ENCODE measurements at regions not wholly inside any gene's neighbourhood (a gene's known extent, or its start where the extent isn't known, plus 50 kb on each side); places are given as distances from the start of the nearest gene placed in this dataset.

DNA sequence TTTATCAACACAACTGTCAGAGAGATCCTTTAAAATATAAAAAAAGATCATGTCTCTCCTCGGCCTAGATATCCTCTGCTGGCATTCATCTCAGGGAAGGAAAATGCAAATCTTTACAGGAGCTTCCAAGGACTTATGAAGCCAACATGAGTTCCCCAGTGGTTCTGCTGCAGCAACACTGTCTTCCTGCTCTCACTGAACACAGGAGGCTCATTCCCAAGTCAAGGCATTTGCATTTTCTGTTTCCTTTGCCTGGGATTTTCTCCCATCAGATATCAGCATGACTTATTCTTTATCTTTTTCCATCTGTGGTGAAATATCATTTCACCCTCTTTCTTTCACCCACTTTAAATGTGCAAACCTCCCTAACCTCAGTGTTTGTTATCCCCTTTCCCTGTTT is 513.8 kb upstream of the ZP4 start:
- Histone ChIP-seq H3K27me3 (ENCODE audit: control insufficient read depth in 1 of 2, insufficient read depth in 2 of 2, low read length in 2 of 2) (no peaks in the 10 kb centered on the region), H3K4me3 (replicated peaks in 1 of 3; ENCODE audit: insufficient read depth in 1 of 3, low read depth in 2 of 3, low read length in 3 of 3) (no peak overlapping the region), H3K9ac (ENCODE audit: insufficient read depth, low read depth, low read length) (no peak overlapping the region), H3K4me2 (ENCODE audit: low read depth, low read length) (no peak overlapping the region), H4K20me1 (ENCODE audit: insufficient read depth, low read length) (no peaks in the 10 kb centered on the region), H3K4me1 (ENCODE audit: insufficient read depth, low read length) (no peaks in the 10 kb centered on the region), H3K9me3 (ENCODE audit: low read length) (peaks cover 95% of the 10 kb centered on the region), H2AFZ (ENCODE audit: low read length) (no peak overlapping the region), H3K36me3 (replicated peaks in 1 of 2; ENCODE audit: control insufficient read depth in 1 of 2, insufficient read depth in 2 of 2, low read length in 2 of 2) (no peaks in the 10 kb centered on the region), H3K27ac (ENCODE audit: extremely low read length, insufficient read depth, low read length) (no peak overlapping the region), H3K79me2 (ENCODE audit: insufficient read depth, low read length) (no peaks in the 10 kb centered on the region)
- intact Hi-C loops (cut with micrococcal nuclease; ENCODE audit: unreplicated experiment) (no loop called here), in situ Hi-C loops (cut with HindIII; ENCODE audit: extremely low pct_ligation_motif_present, low pct_unique_long_range_greater_than_20kb) (no loop called here)
- no peak for FAIRE-seq
- ChIA-PET POLR2A (no interaction called here), CTCF (ENCODE audit: low intra/inter-chr PET ratio, low total read pairs) (no interaction called here)
- no peak for TF ChIP-seq KAT2B (IDR thresholded peaks at IDR 0.05; ENCODE audit: borderline replicate concordance, low read depth, low read length)
- TF ChIP-seq GTF3A (CRISPR knock-in tag; conservative IDR thresholded peaks at IDR 0.05) = no peak
- TF ChIP-seq ZMYM3 (CRISPR knock-in tag; IDR thresholded peaks at IDR 0.05) = no peak
- TF ChIP-seq ZNF672 (CRISPR knock-in tag; IDR thresholded peaks at IDR 0.05) = no peak
- TF ChIP-seq ZSCAN9 (CRISPR knock-in tag; IDR thresholded peaks at IDR 0.05; ENCODE audit: borderline replicate concordance) = no peak
- TF ChIP-seq RFX5 (IDR thresholded peaks at IDR 0.05; ENCODE audit: low read depth, low read length) = no peak
- no peak for TF ChIP-seq PAXIP1 (CRISPR knock-in tag; conservative IDR thresholded peaks at IDR 0.05)
- TF ChIP-seq ZSCAN29 (CRISPR knock-in tag; conservative IDR thresholded peaks at IDR 0.05) = no peak
- TF ChIP-seq, protein P1, sequence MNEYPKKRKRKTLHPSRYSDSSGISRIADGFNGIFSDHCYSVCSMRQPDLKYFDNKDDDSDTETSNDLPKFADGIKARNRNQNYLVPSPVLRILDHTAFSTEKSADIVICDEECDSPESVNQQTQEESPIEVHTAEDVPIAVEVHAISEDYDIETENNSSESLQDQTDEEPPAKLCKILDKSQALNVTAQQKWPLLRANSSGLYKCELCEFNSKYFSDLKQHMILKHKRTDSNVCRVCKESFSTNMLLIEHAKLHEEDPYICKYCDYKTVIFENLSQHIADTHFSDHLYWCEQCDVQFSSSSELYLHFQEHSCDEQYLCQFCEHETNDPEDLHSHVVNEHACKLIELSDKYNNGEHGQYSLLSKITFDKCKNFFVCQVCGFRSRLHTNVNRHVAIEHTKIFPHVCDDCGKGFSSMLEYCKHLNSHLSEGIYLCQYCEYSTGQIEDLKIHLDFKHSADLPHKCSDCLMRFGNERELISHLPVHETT (CRISPR knock-in tag; conservative IDR thresholded peaks at IDR 0.05) = no peak
- TF ChIP-seq NR2F2 (IDR thresholded peaks at IDR 0.05; ENCODE audit: borderline replicate concordance, low read depth) = no peak
- TF ChIP-seq ZNF343 (CRISPR knock-in tag; IDR thresholded peaks at IDR 0.05) = no peak
- no peak for TF ChIP-seq HHEX (CRISPR knock-in tag; IDR thresholded peaks at IDR 0.05)
- no peak for TF ChIP-seq MYC (CRISPR knock-in tag; IDR thresholded peaks at IDR 0.05; ENCODE audit: borderline replicate concordance)
- TF ChIP-seq ZMAT5 (CRISPR knock-in tag; IDR thresholded peaks at IDR 0.05; ENCODE audit: borderline replicate concordance, low read depth) = no peak
- TF ChIP-seq, protein P2, sequence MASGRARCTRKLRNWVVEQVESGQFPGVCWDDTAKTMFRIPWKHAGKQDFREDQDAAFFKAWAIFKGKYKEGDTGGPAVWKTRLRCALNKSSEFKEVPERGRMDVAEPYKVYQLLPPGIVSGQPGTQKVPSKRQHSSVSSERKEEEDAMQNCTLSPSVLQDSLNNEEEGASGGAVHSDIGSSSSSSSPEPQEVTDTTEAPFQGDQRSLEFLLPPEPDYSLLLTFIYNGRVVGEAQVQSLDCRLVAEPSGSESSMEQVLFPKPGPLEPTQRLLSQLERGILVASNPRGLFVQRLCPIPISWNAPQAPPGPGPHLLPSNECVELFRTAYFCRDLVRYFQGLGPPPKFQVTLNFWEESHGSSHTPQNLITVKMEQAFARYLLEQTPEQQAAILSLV (CRISPR knock-in tag; IDR thresholded peaks at IDR 0.05; ENCODE audit: borderline replicate concordance) = no peak
- ATAC-seq = no peak
- BruUV-seq (replicated peaks) = no TSS peak
- DNase-seq (ENCODE audit: low spot score) = no peak
- WGBS (ENCODE audit: low lambda C conversion rate) = 0% methylated on average over 1 of the region's 1 CpG
